ENCODE measurements at regions not wholly inside any gene's neighbourhood (a gene's known extent, or its start where the extent isn't known, plus 50 kb on each side); places are given as distances from the start of the nearest gene placed in this dataset.

- TF ChIP-seq POLR2AphosphoS5 (IDR thresholded peaks at IDR 0.05) (no peak), POLR2A (IDR thresholded peaks at IDR 0.05) (no peak)
Observed at GRCh38 chr3:152606146-152606545, 228.8 kb upstream of the P2RY1 start.

Measured in upper lobe of left lung (tissue), 4 donors.